K562 (cell line): ENCODE measurements at regions not wholly inside any gene's neighbourhood (a gene's known extent, or its start where the extent isn't known, plus 50 kb on each side); places are given as distances from the start of the nearest gene placed in this dataset.

Experiments used
- ATAC-seq: fragments of 200-7000 bp; cut with Tn5 transposase; 3 replicates; pipeline ENCODE4 v1.9.1; 2020; ENCODE audit warnings: moderate library complexity
- BruUV-seq: library from RNA; stranded (reverse); fragments of 400-500 nt; replicated peaks from 2 replicates; lab custom pipeline; 2021; lab: Mats Ljungman, UMichigan
- CTCF ChIA-PET: fragments of 300-600 bp; formaldehyde crosslinking; extraction: SDS; loops from one replicate; lab custom pipeline; 2021; ENCODE audit warnings: low intra/inter-chr PET ratio; lab: Yijun Ruan, JAX
- POLR2A ChIA-PET: fragments of 300-600, 350-650 bp; sonication (Branson Sonifier 250); formaldehyde crosslinking; extraction: SDS; loops from one replicate; lab custom pipeline; 2021; ENCODE audit warnings: antibody characterized with exemption, inconsistent platforms; lab: Yijun Ruan, JAX
- DNase-seq, 4 experiments: peaks; one replicate each; pipeline versions ENCODE4 v3.0.0 to v3.0.0-alpha.2; 2011 to 2018; ENCODE audit warnings: low spot score in 3 of 4, mixed read lengths in 3 of 4; ENCODE audit errors: extremely low read depth in 1 of 4
- FAIRE-seq: peaks from 2 replicates; lab custom pipeline; 2011; peaks lifted over from hg19 to GRCh38; lab: Jason Lieb, UNC
- H2AFZ ChIP-seq: 2 replicates; pipeline ENCODE4 v1.6.0; 2011; ENCODE audit warnings: low read depth, low read length, control low read depth, inconsistent platforms
- H3K27ac ChIP-seq: fragments of 200-600 bp; 3 replicates; pipeline ENCODE4 v1.8.0; 2011; ENCODE audit warnings: low read depth, mild to moderate bottlenecking, control low read depth, inconsistent platforms, low read length, moderate library complexity, mixed read lengths; ENCODE audit errors: extremely low read depth
- H3K27me3 ChIP-seq, 2 experiments: fragments of 300-600 bp in 1 of 2; 2 replicates in 1 of 2; 3 replicates in 1 of 2; pipeline versions ENCODE4 v1.6.0 to v1.8.0; 2011; ENCODE audit warnings: inconsistent platforms in 2 of 2, low read length in 2 of 2, mild to moderate bottlenecking in 1 of 2, mixed read lengths in 1 of 2, moderate library complexity in 1 of 2; ENCODE audit not compliant: control insufficient read depth in 2 of 2, insufficient read depth in 2 of 2
- H3K36me3 ChIP-seq: fragments of 300-600 bp; 3 replicates; pipeline ENCODE4 v1.8.0; 2011; ENCODE audit warnings: mild to moderate bottlenecking, low read length, inconsistent platforms; ENCODE audit not compliant: control insufficient read depth, insufficient read depth
- H3K4me1 ChIP-seq, 2 experiments: fragments of 200-600 bp in 1 of 2; replicated peaks in 1 of 2; 2 replicates in 1 of 2; 3 replicates in 1 of 2; pipeline versions ENCODE4 v1.5.1 to v1.8.0; 2011; ENCODE audit warnings: inconsistent platforms in 2 of 2, low read length in 2 of 2, mild to moderate bottlenecking in 1 of 2, mixed read lengths in 1 of 2, moderate library complexity in 1 of 2; ENCODE audit not compliant: control insufficient read depth in 2 of 2, insufficient read depth in 2 of 2
- H3K4me2 ChIP-seq: 2 replicates; pipeline ENCODE4 v1.6.1; 2011; ENCODE audit warnings: low read length, control low read depth, inconsistent platforms, mixed read lengths; ENCODE audit not compliant: insufficient read depth
- H3K4me3 ChIP-seq: fragments of 200-600 bp; sonication (generic), shearing (Covaris generic); 2 replicates; pipeline ENCODE4 v1.5.1; 2016; ENCODE audit warnings: control low read depth, inconsistent platforms
- H3K79me2 ChIP-seq: fragments of 200-600 bp; 3 replicates; pipeline ENCODE4 v1.8.0; 2011; ENCODE audit warnings: low read length, inconsistent platforms; ENCODE audit not compliant: control insufficient read depth, insufficient read depth
- H3K9ac ChIP-seq, 2 experiments: 2 replicates each; pipeline versions ENCODE4 v1.6.0 to v1.6.1; 2011; ENCODE audit warnings: low read depth in 2 of 2, low read length in 2 of 2, control low read depth in 1 of 2, inconsistent platforms in 1 of 2, mild to moderate bottlenecking in 1 of 2, mixed read lengths in 1 of 2; ENCODE audit not compliant: insufficient read depth in 1 of 2
- H3K9me1 ChIP-seq: one replicate; pipeline ENCODE4 v1.6.0; 2011; ENCODE audit warnings: inconsistent platforms, mild to moderate bottlenecking, low read length, moderate library complexity; ENCODE audit not compliant: control insufficient read depth, insufficient read depth
- H3K9me3 ChIP-seq: replicated peaks from 2 replicates; pipeline ENCODE4 v1.5.1; 2011; ENCODE audit warnings: low read depth, low read length, inconsistent platforms; ENCODE audit not compliant: control insufficient read depth, insufficient read depth
- H4K20me1 ChIP-seq: replicated peaks from 2 replicates; pipeline ENCODE4 v1.6.1; 2011; ENCODE audit warnings: low read length, inconsistent platforms, mixed read lengths; ENCODE audit not compliant: control insufficient read depth, insufficient read depth
- EP300 ChIP-seq: IDR thresholded peaks from 2 replicates; pipeline ENCODE4 v1.6.1; 2012; ENCODE audit warnings: low read length, improper control_type of control experiment
- GABPB2 ChIP-seq: fragments of 250-450 bp; sonication (Bioruptor Pico); conservative IDR thresholded peaks from 2 replicates; pipeline ENCODE4 v1.5.1; 2021; ENCODE audit warnings: mild to moderate bottlenecking
- HDGF ChIP-seq: fragments of 450-650 bp; IDR thresholded peaks from 2 replicates; pipeline ENCODE4 v1.6.1; 2016
- KAT8 ChIP-seq: fragments of 450-650 bp; IDR thresholded peaks from 2 replicates; pipeline ENCODE4 v1.6.1; 2016; ENCODE audit warnings: low read depth, mild to moderate bottlenecking
- MIER1 ChIP-seq: fragments of 450-650 bp; IDR thresholded peaks from 2 replicates; pipeline ENCODE4 v1.6.1; 2016; ENCODE audit warnings: antibody characterized with exemption, mild to moderate bottlenecking, low read depth
- PKNOX1 ChIP-seq: fragments of 450-650 bp; IDR thresholded peaks from 2 replicates; pipeline ENCODE4 v1.6.1; 2016
- PYGO2 ChIP-seq: fragments of 450-650 bp; IDR thresholded peaks from 2 replicates; pipeline ENCODE4 v1.6.1; 2016; ENCODE audit warnings: mild to moderate bottlenecking, missing genetic modification characterization, moderate library complexity, missing compliant biosample characterization
- RB1 ChIP-seq: fragments of 450-650 bp; IDR thresholded peaks from 2 replicates; pipeline ENCODE4 v1.6.1; 2017; ENCODE audit warnings: low read depth, mild to moderate bottlenecking
- SMAD4 ChIP-seq: fragments of 250-450 bp; sonication (Bioruptor Pico); conservative IDR thresholded peaks from 2 replicates; pipeline ENCODE4 v1.8.0; 2021; ENCODE audit warnings: inconsistent platforms, mild to moderate bottlenecking, moderate library complexity
- ZNF395 ChIP-seq: fragments of 200-800 bp; sonication (Bioruptor generic); IDR thresholded peaks from 2 replicates; pipeline ENCODE4 v1.6.1; 2017; ENCODE audit warnings: missing genetic modification characterization, missing compliant biosample characterization
- ZNF583 ChIP-seq: fragments of 250-450 bp; sonication (Bioruptor Pico); IDR thresholded peaks from 2 replicates; pipeline ENCODE4 v1.4.0; 2020
- ZZZ3 ChIP-seq: fragments of 450-650 bp; IDR thresholded peaks from 2 replicates; pipeline ENCODE4 v1.6.1; 2016; ENCODE audit warnings: antibody characterized with exemption, mild to moderate bottlenecking, moderate library complexity
- WGBS: fragments of 100-300 bp; shearing (Covaris generic); methylation state at CpG from one replicate; pipeline ENCODE4 v1.1.6; 2016; ENCODE audit warnings: low coverage, mixed read lengths; ENCODE audit not compliant: insufficient coverage; ENCODE audit errors: missing lambda C conversion rate; 5-methylcytosine and 5-hydroxymethylcytosine counted together
- in situ Hi-C: fragments of 300-500 bp; cut with MboI; formaldehyde crosslinking; loops from 4 replicates; pipeline ENCODE4 v1.15.0; 2018; ENCODE audit warnings: inconsistent platforms, mixed read lengths
- intact Hi-C: fragments of 100-400 bp; cut with micrococcal nuclease; formaldehyde crosslinking; loops from 2 replicates; pipeline ENCODE4 v1.14.2; 2022
- TF ChIP-seq, protein P1 (sequence below): sonication (generic); formaldehyde crosslinking; IDR thresholded peaks from 2 replicates; pipeline ENCODE4 v1.9.0; 2022; ENCODE audit warnings: mild to moderate bottlenecking, missing genetic modification reagents
- TF ChIP-seq, protein P2 (sequence below): fragments of 450-650 bp; IDR thresholded peaks from 2 replicates; pipeline ENCODE4 v1.6.1; 2016; ENCODE audit warnings: antibody characterized with exemption

GRCh38 chr2:175576270-175576669 is 394.8 kb upstream of the ATP5MC3 start (continued):
- TF ChIP-seq PYGO2, result no peak

GRCh38 chr2:175575346-175576258 is 394.1 kb upstream of the ATP5MC3 start:
- Histone ChIP-seq H3K9me1 (no peaks in the 10 kb centered on the region), H3K9me3 (no peaks in the 10 kb centered on the region), H3K79me2 (no peaks in the 10 kb centered on the region), H3K27ac (no peak overlapping the region), H3K4me1 (no peaks in the 10 kb centered on the region), H3K27me3 (peaks cover 0 to 8% of the 10 kb centered on the region in 2 experiments; a peak in 2 of 5 replicates), H2AFZ (no peak overlapping the region), H3K4me3 (no peak overlapping the region), H4K20me1 (no peaks in the 10 kb centered on the region), H3K4me2 (no peak overlapping the region), H3K36me3 (no peaks in the 10 kb centered on the region), H3K9ac (no peak overlapping the region)
- ChIA-PET CTCF (no interaction called here), POLR2A (interaction anchor here (0.6 to 0.8 kb wide), 2 partner anchors 11 to 437 kb away, joined by 3 to 4 read pairs; no protein-coding TSS in a partner anchor)
- intact Hi-C loops (no loop called here), in situ Hi-C loops (no loop called here)
- no peak for FAIRE-seq
- no TSS peak for BruUV-seq
- no peak for ATAC-seq
- TF ChIP-seq EP300 (no peak), MIER1 (no peak), RB1 (no peak), ZZZ3 (no peak), GABPB2 (CRISPR knock-in tag) (no peak), KAT8 (no peak), SMAD4 (CRISPR knock-in tag) (no peak), ZNF395 (CRISPR knock-in tag) (no peak), HDGF (no peak), PKNOX1 (no peak), ZNF583 (CRISPR knock-in tag) (no peak)
- TF ChIP-seq, protein P1, sequence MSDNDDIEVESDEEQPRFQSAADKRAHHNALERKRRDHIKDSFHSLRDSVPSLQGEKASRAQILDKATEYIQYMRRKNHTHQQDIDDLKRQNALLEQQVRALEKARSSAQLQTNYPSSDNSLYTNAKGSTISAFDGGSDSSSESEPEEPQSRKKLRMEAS (CRISPR knock-in tag), result no peak
- TF ChIP-seq, protein P2, sequence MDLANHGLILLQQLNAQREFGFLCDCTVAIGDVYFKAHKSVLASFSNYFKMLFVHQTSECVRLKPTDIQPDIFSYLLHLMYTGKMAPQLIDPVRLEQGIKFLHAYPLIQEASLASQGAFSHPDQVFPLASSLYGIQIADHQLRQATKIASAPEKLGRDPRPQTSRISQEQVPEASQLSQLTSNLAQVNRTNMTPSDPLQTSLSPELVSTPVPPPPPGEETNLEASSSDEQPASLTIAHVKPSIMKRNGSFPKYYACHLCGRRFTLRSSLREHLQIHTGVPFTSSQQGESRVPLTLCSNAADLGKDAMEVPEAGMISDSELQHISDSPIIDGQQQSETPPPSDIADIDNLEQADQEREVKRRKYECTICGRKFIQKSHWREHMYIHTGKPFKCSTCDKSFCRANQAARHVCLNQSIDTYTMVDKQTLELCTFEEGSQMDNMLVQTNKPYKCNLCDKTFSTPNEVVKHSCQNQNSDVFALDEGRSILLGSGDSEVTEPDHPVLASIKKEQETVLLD, result no peak
- WGBS, result under 1% methylated on average over 12 of the region's 12 CpGs
- DNase-seq, result no peak
